HEK293T (cell line): ENCODE measurements at regions not wholly inside any gene's neighbourhood (a gene's known extent, or its start where the extent isn't known, plus 50 kb on each side); places are given as distances from the start of the nearest gene placed in this dataset.

Experiments used
- BHLHE40 ChIP-seq: fragments of 450-650 bp; IDR thresholded peaks from 2 replicates; pipeline ENCODE4 v1.6.1; 2016; ENCODE audit warnings: mild to moderate bottlenecking, moderate library complexity, borderline replicate concordance
- ELF4 ChIP-seq: fragments of 450-650 bp; IDR thresholded peaks from 2 replicates; pipeline ENCODE4 v1.6.1; 2017; ENCODE audit warnings: antibody characterized with exemption
- FOXA1 ChIP-seq: fragments of 450-650 bp; IDR thresholded peaks from 2 replicates; pipeline ENCODE4 v1.6.1; 2016; ENCODE audit warnings: mild to moderate bottlenecking
- FOXM1 ChIP-seq: fragments of 450-650 bp; IDR thresholded peaks from 2 replicates; pipeline ENCODE4 v1.6.1; 2017; ENCODE audit warnings: mild to moderate bottlenecking, borderline replicate concordance
- L3MBTL2 ChIP-seq: fragments of 450-650 bp; conservative IDR thresholded peaks from 2 replicates; pipeline ENCODE4 v1.6.1; 2016; ENCODE audit warnings: mild to moderate bottlenecking
- LEF1 ChIP-seq: fragments of 450-650 bp; IDR thresholded peaks from 2 replicates; pipeline ENCODE4 v1.6.1; 2017; ENCODE audit warnings: mild to moderate bottlenecking, borderline replicate concordance
- NFRKB ChIP-seq: fragments of 450-650 bp; IDR thresholded peaks from 2 replicates; pipeline ENCODE4 v1.6.1; 2016; ENCODE audit warnings: mild to moderate bottlenecking, moderate library complexity
- SP1 ChIP-seq: fragments of 450-650 bp; IDR thresholded peaks from 2 replicates; pipeline ENCODE4 v1.6.1; 2017
- SUZ12 ChIP-seq: fragments of 450-650 bp; IDR thresholded peaks from 2 replicates; pipeline ENCODE4 v1.6.1; 2016; ENCODE audit warnings: mild to moderate bottlenecking
- TARDBP ChIP-seq: fragments of 450-650 bp; IDR thresholded peaks from 2 replicates; pipeline ENCODE4 v1.6.1; 2016
- ZNF384 ChIP-seq: fragments of 450-650 bp; IDR thresholded peaks from 2 replicates; pipeline ENCODE4 v1.6.1; 2016

DNA sequence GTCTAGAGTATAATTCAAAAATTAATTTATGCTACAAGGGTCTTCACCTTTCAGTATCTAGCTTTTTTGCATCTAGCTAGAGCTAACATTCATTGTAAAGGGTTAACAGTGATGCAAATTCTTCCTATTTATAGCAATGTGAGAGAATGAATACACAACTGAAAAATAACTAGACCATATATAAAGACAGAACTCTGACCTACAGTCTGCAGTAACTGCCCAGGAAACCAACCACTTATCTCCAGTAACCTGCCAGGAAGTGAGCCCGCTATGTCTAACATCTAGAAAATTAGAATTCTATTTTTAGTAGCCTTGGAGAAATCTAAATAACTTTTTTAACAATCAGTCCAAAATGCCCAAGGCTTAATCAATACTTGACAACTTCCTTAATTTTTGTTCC is 1021.9 kb downstream of the LRFN5 start:
- TF ChIP-seq BHLHE40 (no peak), NFRKB (no peak), TARDBP (no peak), SP1 (no peak), FOXM1 (no peak), ELF4 (no peak), LEF1 (no peak), FOXA1 (no peak), L3MBTL2 (no peak), SUZ12 (no peak), ZNF384 (no peak)
